ENCODE measurements at regions not wholly inside any gene's neighbourhood (a gene's known extent, or its start where the extent isn't known, plus 50 kb on each side); places are given as distances from the start of the nearest gene placed in this dataset.

DNA sequence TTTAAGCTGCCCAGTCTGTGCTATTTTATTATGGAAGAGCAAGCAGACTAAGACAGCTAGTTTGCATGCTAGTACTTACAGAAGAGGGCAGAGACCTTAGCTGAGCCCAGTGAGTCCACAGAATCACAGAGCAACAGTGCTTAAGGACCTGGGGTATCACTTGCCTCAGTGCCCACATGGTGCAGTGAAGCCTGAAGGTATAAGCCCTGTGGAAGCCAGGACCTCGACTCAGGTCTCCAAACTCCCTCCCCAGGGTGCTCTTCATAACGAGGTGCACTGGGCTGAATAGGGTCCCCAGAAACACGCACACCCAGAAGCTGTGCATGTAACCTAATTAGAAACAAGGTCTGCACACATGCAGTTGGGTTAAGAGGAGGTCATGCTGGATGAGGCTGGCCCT is 718.1 kb downstream of the GALR1 start:
- TF ChIP-seq EED (CRISPR knock-in tag; IDR thresholded peaks at IDR 0.05) (no peak), SP2 (CRISPR knock-in tag; IDR thresholded peaks at IDR 0.05) (no peak), EP300 (IDR thresholded peaks at IDR 0.05; ENCODE audit: low read depth in 2 of 2, low read length in 2 of 2) (no peak), EP300 (CRISPR knock-in tag; IDR thresholded peaks at IDR 0.05; ENCODE audit: borderline replicate concordance) (no peak)
- TF ChIP-seq, protein P1, sequence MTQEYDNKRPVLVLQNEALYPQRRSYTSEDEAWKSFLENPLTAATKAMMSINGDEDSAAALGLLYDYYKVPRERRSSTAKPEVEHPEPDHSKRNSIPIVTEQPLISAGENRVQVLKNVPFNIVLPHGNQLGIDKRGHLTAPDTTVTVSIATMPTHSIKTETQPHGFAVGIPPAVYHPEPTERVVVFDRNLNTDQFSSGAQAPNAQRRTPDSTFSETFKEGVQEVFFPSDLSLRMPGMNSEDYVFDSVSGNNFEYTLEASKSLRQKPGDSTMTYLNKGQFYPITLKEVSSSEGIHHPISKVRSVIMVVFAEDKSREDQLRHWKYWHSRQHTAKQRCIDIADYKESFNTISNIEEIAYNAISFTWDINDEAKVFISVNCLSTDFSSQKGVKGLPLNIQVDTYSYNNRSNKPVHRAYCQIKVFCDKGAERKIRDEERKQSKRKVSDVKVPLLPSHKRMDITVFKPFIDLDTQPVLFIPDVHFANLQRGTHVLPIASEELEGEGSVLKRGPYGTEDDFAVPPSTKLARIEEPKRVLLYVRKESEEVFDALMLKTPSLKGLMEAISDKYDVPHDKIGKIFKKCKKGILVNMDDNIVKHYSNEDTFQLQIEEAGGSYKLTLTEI (CRISPR knock-in tag; conservative IDR thresholded peaks at IDR 0.05) = no peak
- TF ChIP-seq, protein P2, sequence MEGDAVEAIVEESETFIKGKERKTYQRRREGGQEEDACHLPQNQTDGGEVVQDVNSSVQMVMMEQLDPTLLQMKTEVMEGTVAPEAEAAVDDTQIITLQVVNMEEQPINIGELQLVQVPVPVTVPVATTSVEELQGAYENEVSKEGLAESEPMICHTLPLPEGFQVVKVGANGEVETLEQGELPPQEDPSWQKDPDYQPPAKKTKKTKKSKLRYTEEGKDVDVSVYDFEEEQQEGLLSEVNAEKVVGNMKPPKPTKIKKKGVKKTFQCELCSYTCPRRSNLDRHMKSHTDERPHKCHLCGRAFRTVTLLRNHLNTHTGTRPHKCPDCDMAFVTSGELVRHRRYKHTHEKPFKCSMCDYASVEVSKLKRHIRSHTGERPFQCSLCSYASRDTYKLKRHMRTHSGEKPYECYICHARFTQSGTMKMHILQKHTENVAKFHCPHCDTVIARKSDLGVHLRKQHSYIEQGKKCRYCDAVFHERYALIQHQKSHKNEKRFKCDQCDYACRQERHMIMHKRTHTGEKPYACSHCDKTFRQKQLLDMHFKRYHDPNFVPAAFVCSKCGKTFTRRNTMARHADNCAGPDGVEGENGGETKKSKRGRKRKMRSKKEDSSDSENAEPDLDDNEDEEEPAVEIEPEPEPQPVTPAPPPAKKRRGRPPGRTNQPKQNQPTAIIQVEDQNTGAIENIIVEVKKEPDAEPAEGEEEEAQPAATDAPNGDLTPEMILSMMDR (CRISPR knock-in tag; IDR thresholded peaks at IDR 0.05) = no peak

All from HepG2 (cell line).